ENCODE measurements at regions not wholly inside any gene's neighbourhood (a gene's known extent, or its start where the extent isn't known, plus 50 kb on each side); places are given as distances from the start of the nearest gene placed in this dataset.

DNA sequence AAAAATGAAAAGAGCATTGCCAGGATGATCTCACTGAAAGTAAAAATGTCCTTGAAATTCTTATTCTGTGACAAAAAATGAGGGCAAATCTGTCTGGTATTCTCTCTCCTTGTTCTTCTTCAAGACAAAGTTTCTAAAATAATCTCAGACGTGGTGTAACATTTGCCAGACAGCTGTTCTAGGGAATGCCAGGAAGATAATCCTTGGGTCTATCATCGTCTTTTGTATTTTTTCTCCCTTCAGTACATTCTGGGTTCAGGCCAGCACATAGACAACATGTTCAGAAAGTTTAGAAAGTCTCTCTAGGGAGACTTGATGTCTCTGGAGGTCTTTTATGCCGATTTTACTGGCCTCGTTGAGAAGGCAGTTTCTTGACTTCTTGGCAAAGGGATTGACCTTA, 121.2 kb upstream of the HES1 start:
- TF ChIP-seq POLR2A (IDR thresholded peaks at IDR 0.05), result no peak
- TF ChIP-seq, protein P1, sequence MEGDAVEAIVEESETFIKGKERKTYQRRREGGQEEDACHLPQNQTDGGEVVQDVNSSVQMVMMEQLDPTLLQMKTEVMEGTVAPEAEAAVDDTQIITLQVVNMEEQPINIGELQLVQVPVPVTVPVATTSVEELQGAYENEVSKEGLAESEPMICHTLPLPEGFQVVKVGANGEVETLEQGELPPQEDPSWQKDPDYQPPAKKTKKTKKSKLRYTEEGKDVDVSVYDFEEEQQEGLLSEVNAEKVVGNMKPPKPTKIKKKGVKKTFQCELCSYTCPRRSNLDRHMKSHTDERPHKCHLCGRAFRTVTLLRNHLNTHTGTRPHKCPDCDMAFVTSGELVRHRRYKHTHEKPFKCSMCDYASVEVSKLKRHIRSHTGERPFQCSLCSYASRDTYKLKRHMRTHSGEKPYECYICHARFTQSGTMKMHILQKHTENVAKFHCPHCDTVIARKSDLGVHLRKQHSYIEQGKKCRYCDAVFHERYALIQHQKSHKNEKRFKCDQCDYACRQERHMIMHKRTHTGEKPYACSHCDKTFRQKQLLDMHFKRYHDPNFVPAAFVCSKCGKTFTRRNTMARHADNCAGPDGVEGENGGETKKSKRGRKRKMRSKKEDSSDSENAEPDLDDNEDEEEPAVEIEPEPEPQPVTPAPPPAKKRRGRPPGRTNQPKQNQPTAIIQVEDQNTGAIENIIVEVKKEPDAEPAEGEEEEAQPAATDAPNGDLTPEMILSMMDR (IDR thresholded peaks at IDR 0.05), result no peak
- no peak for TF ChIP-seq EP300 (IDR thresholded peaks at IDR 0.05)
- TF ChIP-seq POLR2AphosphoS5 (IDR thresholded peaks at IDR 0.05), result no peak

Measured in suprapubic skin (tissue), 4 donors.